Endodermal cell (in vitro differentiated cells): ENCODE measurements at regions not wholly inside any gene's neighbourhood (a gene's known extent, or its start where the extent isn't known, plus 50 kb on each side); places are given as distances from the start of the nearest gene placed in this dataset.

Experiments used
- DNase-seq: peaks from one replicate; pipeline ENCODE4 v3.0.0-alpha.2; 2017
- H3K27ac ChIP-seq: 2 replicates; pipeline ENCODE4 v1.5.1; 2013; ENCODE audit warnings: mild to moderate bottlenecking, low read depth, low read length, moderate library complexity
- H3K27me3 ChIP-seq: 2 replicates; pipeline ENCODE4 v1.6.1; 2013; ENCODE audit warnings: mild to moderate bottlenecking, low read length, moderate library complexity; ENCODE audit not compliant: insufficient read depth, control insufficient read depth, poor library complexity, severe bottlenecking
- H3K36me3 ChIP-seq: 2 replicates; pipeline ENCODE4 v1.7.0; 2013; ENCODE audit warnings: mild to moderate bottlenecking, low read length, moderate library complexity; ENCODE audit not compliant: control insufficient read depth, insufficient read depth
- H3K4me1 ChIP-seq: one replicate; pipeline ENCODE4 v1.7.0; 2013; ENCODE audit warnings: low read length; ENCODE audit not compliant: control insufficient read depth, insufficient read depth
- H3K4me3 ChIP-seq: 2 replicates; pipeline ENCODE4 v1.5.1; 2013; ENCODE audit warnings: mild to moderate bottlenecking, low read length, moderate library complexity
- H3K9ac ChIP-seq: 2 replicates; pipeline ENCODE4 v1.6.1; 2013; ENCODE audit warnings: mild to moderate bottlenecking, low read length, moderate library complexity; ENCODE audit not compliant: poor library complexity, severe bottlenecking; ENCODE audit errors: extremely low read depth
- H3K9me3 ChIP-seq: 2 replicates; pipeline ENCODE4 v1.6.1; 2013; ENCODE audit warnings: mild to moderate bottlenecking, low read length, moderate library complexity; ENCODE audit not compliant: control insufficient read depth
- H3K27ac Mint-ChIP-seq: 2 replicates; pipeline ENCODE4 v1.8.0; 2020; ENCODE audit warnings: mixed read lengths
- H3K27me3 Mint-ChIP-seq: 2 replicates; pipeline ENCODE4 v1.8.0; 2021; ENCODE audit warnings: mild to moderate bottlenecking, mixed read lengths; ENCODE audit not compliant: insufficient read depth
- H3K36me3 Mint-ChIP-seq: 2 replicates; pipeline ENCODE4 v1.8.0; 2020; ENCODE audit warnings: low read depth, mixed read lengths
- H3K4me1 Mint-ChIP-seq: 2 replicates; pipeline ENCODE4 v1.8.0; 2020; ENCODE audit warnings: mixed read lengths
- H3K4me3 Mint-ChIP-seq: 2 replicates; pipeline ENCODE4 v1.8.0; 2020; ENCODE audit warnings: mild to moderate bottlenecking, moderate library complexity, mixed read lengths
- H3K9me3 Mint-ChIP-seq: 2 replicates; pipeline ENCODE4 v1.8.0; 2020; ENCODE audit warnings: mild to moderate bottlenecking, mixed read lengths
- WGBS, 2 experiments: methylation state at CpG; one replicate each; pipeline versions ENCODE4 v1.1.5 to v1.1.7; 2013; ENCODE audit warnings: missing lambda C conversion rate in 2 of 2, mixed read lengths in 1 of 2; ENCODE audit not compliant: insufficient coverage in 1 of 2, insufficient read length in 1 of 2; 5-methylcytosine and 5-hydroxymethylcytosine counted together
- TF ChIP-seq, protein P1 (sequence below): fragments of 200-600 bp; sonication (generic); conservative IDR thresholded peaks from 2 replicates; pipeline ENCODE4 v1.5.0; 2021; ENCODE audit warnings: antibody characterized with exemption, mild to moderate bottlenecking

DNA sequence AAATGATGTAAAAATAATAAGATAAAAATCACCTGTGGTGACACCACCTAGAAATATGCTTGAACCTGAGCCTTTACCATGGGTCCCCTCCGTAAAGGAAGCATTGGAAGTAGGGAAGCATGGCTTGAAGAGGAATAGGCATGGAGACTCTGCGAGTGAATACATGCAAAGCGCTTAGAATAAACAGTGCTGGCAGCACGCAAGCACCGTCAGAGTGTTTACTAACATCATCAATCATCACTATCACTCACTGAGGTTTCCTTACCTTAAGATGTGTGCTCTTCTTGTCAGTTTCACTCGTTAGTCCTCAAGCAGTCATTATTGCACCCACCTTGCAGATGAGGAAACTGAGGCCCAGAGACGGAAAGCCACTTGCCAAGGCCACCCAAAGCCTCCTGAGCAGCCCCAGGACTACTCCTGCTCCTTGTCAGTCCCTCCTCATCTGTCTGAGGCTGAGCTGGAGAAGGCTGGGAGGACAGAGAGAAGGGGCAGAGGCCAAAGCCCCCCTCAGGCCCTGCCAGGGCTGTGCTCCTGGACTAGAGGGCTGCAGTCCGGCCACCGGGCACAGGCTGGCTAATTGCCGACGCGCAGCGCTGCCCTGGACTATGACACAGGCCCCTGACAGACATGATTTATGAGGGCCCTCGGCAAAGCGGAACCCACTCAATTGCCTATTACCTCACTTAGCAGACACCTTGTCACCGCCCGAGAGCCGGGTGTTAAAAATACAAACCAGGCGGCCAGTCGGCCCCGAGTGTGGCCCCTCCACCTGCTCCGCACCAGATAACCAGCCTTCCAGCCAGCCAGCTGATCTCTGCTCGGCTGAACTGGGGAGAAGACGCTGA lies 168.9 kb downstream of the MN1 start:
- no peak overlapping the region for H3K9ac ChIP-seq
- TF ChIP-seq, protein P1, sequence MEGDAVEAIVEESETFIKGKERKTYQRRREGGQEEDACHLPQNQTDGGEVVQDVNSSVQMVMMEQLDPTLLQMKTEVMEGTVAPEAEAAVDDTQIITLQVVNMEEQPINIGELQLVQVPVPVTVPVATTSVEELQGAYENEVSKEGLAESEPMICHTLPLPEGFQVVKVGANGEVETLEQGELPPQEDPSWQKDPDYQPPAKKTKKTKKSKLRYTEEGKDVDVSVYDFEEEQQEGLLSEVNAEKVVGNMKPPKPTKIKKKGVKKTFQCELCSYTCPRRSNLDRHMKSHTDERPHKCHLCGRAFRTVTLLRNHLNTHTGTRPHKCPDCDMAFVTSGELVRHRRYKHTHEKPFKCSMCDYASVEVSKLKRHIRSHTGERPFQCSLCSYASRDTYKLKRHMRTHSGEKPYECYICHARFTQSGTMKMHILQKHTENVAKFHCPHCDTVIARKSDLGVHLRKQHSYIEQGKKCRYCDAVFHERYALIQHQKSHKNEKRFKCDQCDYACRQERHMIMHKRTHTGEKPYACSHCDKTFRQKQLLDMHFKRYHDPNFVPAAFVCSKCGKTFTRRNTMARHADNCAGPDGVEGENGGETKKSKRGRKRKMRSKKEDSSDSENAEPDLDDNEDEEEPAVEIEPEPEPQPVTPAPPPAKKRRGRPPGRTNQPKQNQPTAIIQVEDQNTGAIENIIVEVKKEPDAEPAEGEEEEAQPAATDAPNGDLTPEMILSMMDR: no peak
- Mint-ChIP-seq H3K36me3 (no peaks in the 10 kb centered on the region), H3K27ac (no peak overlapping the region), H3K4me1 (peaks cover 21% of the 10 kb centered on the region), H3K27me3 (peaks cover 6% of the 10 kb centered on the region), H3K4me3 (no peak overlapping the region), H3K9me3 (no peaks in the 10 kb centered on the region)
- peak overlapping the region; percentile 55 for H3K27ac ChIP-seq
- no peak for DNase-seq
- WGBS, 2 experiments: 82 to 94% methylated on average over 12 to 24 of the region's 24 CpGs
- no peaks in the 10 kb centered on the region for H3K9me3 ChIP-seq
- no peaks in the 10 kb centered on the region for H3K36me3 ChIP-seq
- no peak overlapping the region for H3K4me3 ChIP-seq
- no peaks in the 10 kb centered on the region for H3K27me3 ChIP-seq
- peaks cover 10% of the 10 kb centered on the region for H3K4me1 ChIP-seq

- no peak overlapping the region for H3K27ac Mint-ChIP-seq
- TF ChIP-seq, protein P1: no peak
- DNase-seq: no peak
- 90 to 91% methylated on average over 8 of the region's 8 CpGs for WGBS, 2 experiments
- peaks cover 10% of the 10 kb centered on the region for H3K4me1 ChIP-seq
- H3K36me3 ChIP-seq: no peaks in the 10 kb centered on the region
- H3K4me3 Mint-ChIP-seq: no peak overlapping the region
- H3K27me3 ChIP-seq: no peaks in the 10 kb centered on the region
- H3K4me3 ChIP-seq: no peak overlapping the region
- H3K9ac ChIP-seq: no peak overlapping the region
- H3K9me3 Mint-ChIP-seq: no peaks in the 10 kb centered on the region
- H3K27ac ChIP-seq: peak overlapping the region; percentile 55
- peaks cover 6% of the 10 kb centered on the region for H3K27me3 Mint-ChIP-seq
- H3K9me3 ChIP-seq: no peaks in the 10 kb centered on the region
- H3K36me3 Mint-ChIP-seq: no peaks in the 10 kb centered on the region
- H3K4me1 Mint-ChIP-seq: peaks cover 24% of the 10 kb centered on the region
These were observed 168.2 kb downstream of the MN1 start for GRCh38 chr22:27633296-27633871.

DNA sequence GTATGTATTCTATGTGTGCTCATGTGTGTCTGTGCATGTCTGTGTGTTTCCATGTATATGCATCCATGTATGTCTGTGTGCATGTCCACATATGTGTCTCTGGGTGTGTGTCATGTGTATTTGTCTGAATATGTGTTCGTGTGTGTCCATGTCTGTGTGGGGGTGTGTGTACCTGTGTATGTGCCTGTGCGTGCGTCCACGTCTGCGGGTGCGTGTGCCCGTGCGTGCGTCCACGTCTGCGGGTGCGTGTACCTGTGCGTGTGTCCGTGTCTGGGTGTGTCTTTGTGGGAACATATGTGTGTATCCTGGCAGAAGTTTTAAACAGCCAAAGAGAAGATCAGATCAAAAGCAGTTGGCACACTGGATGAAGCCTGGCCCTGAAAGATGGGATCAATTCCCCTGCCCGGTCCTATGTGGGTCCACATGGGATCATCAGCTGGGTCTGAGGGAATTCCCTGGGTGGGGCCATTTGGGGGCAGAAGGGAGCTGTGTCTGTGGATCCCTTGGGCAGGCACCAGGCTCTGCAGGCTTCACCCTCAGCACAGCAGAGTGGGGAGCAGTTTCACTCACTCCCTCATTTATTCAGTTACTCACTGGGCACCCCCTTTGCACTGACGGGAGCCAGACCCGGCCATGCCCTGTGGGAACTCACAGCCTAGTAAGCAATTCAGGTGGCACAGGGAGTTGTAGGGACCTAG lies 167.4 kb downstream of the MN1 start:
- Mint-ChIP-seq H3K4me1 (peaks cover 24% of the 10 kb centered on the region), H3K27me3 (peaks cover 6% of the 10 kb centered on the region), H3K36me3 (no peaks in the 10 kb centered on the region), H3K4me3 (no peak overlapping the region), H3K27ac (no peak overlapping the region), H3K9me3 (no peaks in the 10 kb centered on the region)
- H3K27ac ChIP-seq: no peak overlapping the region
- H3K27me3 ChIP-seq: no peaks in the 10 kb centered on the region
- no peak for DNase-seq
- H3K4me1 ChIP-seq: peaks cover 10% of the 10 kb centered on the region
- TF ChIP-seq, protein P1: no peak
- no peaks in the 10 kb centered on the region for H3K36me3 ChIP-seq
- 91 to 93% methylated on average over 12 to 17 of the region's 17 CpGs for WGBS, 2 experiments
- no peaks in the 10 kb centered on the region for H3K9me3 ChIP-seq
- H3K9ac ChIP-seq: no peak overlapping the region
- no peak overlapping the region for H3K4me3 ChIP-seq
